ENCODE measurements at regions not wholly inside any gene's neighbourhood (a gene's known extent, or its start where the extent isn't known, plus 50 kb on each side); places are given as distances from the start of the nearest gene placed in this dataset.
A peak's percentile ranks its signal among the peaks of the same experiment; 100 is the strongest.

- H3K4me3 Mint-ChIP-seq: no peak overlapping the region
- DNase-seq (no peak), ATAC-seq (no peak)
- peaks cover 11% of the 10 kb centered on the region for H3K27me3 Mint-ChIP-seq
- H3K4me1 Mint-ChIP-seq: peaks cover 4% of the 10 kb centered on the region
- peak overlapping the region in 1 of 2 donors; percentile 29 for H3K27ac Mint-ChIP-seq
- H3K9me3 Mint-ChIP-seq: peaks cover 0 to 5% of the 10 kb centered on the region in 2 donors
These were observed 401.8 kb downstream of the PREX1 start for GRCh38 chr20:48425817-48426612.

- DNase-seq: no peak
- no peak for ATAC-seq
- peaks cover 11% of the 10 kb centered on the region for H3K27me3 Mint-ChIP-seq
- no peaks in the 10 kb centered on the region for H3K9me3 Mint-ChIP-seq
- H3K4me3 Mint-ChIP-seq: no peak overlapping the region
- H3K27ac Mint-ChIP-seq: no peak overlapping the region
- H3K4me1 Mint-ChIP-seq: no peaks in the 10 kb centered on the region
These were observed 402.5 kb downstream of the PREX1 start for GRCh38 chr20:48425321-48425720.

- DNase-seq (no peak), ATAC-seq (no peak)
- no peaks in the 10 kb centered on the region for H3K9me3 Mint-ChIP-seq
- no peak overlapping the region for H3K27ac Mint-ChIP-seq
- H3K4me3 Mint-ChIP-seq: no peak overlapping the region
- H3K27me3 Mint-ChIP-seq: peaks cover 11% of the 10 kb centered on the region
- no peaks in the 10 kb centered on the region for H3K4me1 Mint-ChIP-seq
These were observed 405.4 kb downstream of the PREX1 start for GRCh38 chr20:48422242-48422960.

- Mint-ChIP-seq H3K4me1 (no peaks in the 10 kb centered on the region), H3K27ac (no peak overlapping the region), H3K9me3 (no peaks in the 10 kb centered on the region), H3K4me3 (no peak overlapping the region), H3K27me3 (peaks cover 11% of the 10 kb centered on the region)
- no peak for ATAC-seq
- no peak for DNase-seq
These were observed 406.3 kb downstream of the PREX1 start for GRCh38 chr20:48421547-48421946.

- ATAC-seq (no peak), DNase-seq (no peak)
- H3K27ac Mint-ChIP-seq: no peak overlapping the region
- peaks cover under 1% of the 10 kb centered on the region for H3K27me3 Mint-ChIP-seq
- no peak overlapping the region for H3K4me3 Mint-ChIP-seq
- no peaks in the 10 kb centered on the region for H3K9me3 Mint-ChIP-seq
- no peaks in the 10 kb centered on the region for H3K4me1 Mint-ChIP-seq
These were observed 407.6 kb downstream of the PREX1 start for GRCh38 chr20:48420176-48420575.

GRCh38 chr20:48419173-48419572, 408.6 kb downstream of the PREX1 start:
- H3K27ac Mint-ChIP-seq: no peak overlapping the region
- H3K4me1 Mint-ChIP-seq: no peaks in the 10 kb centered on the region
- ATAC-seq (no peak), DNase-seq (no peak)
- no peaks in the 10 kb centered on the region for H3K9me3 Mint-ChIP-seq
- no peak overlapping the region for H3K4me3 Mint-ChIP-seq
- H3K27me3 Mint-ChIP-seq: no peaks in the 10 kb centered on the region

- Mint-ChIP-seq H3K9me3 (no peaks in the 10 kb centered on the region), H3K4me1 (no peaks in the 10 kb centered on the region), H3K27me3 (peaks cover 3% of the 10 kb centered on the region), H3K27ac (no peak overlapping the region), H3K4me3 (no peak overlapping the region)
- ATAC-seq (peak; percentile 60), DNase-seq (peak in 1 of 2 donors; percentile 17)
These were observed 411.8 kb downstream of the PREX1 start for GRCh38 chr20:48416002-48416401.

GRCh38 chr20:48414786-48415185, 413.0 kb downstream of the PREX1 start:
- Mint-ChIP-seq H3K27ac (no peak overlapping the region), H3K4me1 (no peaks in the 10 kb centered on the region), H3K27me3 (peaks cover 11% of the 10 kb centered on the region), H3K9me3 (no peaks in the 10 kb centered on the region), H3K4me3 (no peak overlapping the region)
- DNase-seq (no peak), ATAC-seq (no peak)

GRCh38 chr20:48411919-48412522, 415.8 kb downstream of the PREX1 start:
- peaks cover 26% of the 10 kb centered on the region for H3K27me3 Mint-ChIP-seq
- H3K4me3 Mint-ChIP-seq: no peak overlapping the region
- H3K9me3 Mint-ChIP-seq: no peaks in the 10 kb centered on the region
- no peak for ATAC-seq
- no peak overlapping the region for H3K27ac Mint-ChIP-seq
- peaks cover under 1% of the 10 kb centered on the region for H3K4me1 Mint-ChIP-seq
- no peak for DNase-seq

- DNase-seq: no peak
- H3K4me1 Mint-ChIP-seq: peaks cover 8% of the 10 kb centered on the region
- no peak overlapping the region for H3K27ac Mint-ChIP-seq
- ATAC-seq: no peak
- H3K27me3 Mint-ChIP-seq: peaks cover 26% of the 10 kb centered on the region
- H3K4me3 Mint-ChIP-seq: no peak overlapping the region
- H3K9me3 Mint-ChIP-seq: no peaks in the 10 kb centered on the region
These were observed 416.6 kb downstream of the PREX1 start for GRCh38 chr20:48411245-48411644.

- H3K4me1 Mint-ChIP-seq: peaks cover 17% of the 10 kb centered on the region
- no peak overlapping the region for H3K27ac Mint-ChIP-seq
- ATAC-seq (no peak), DNase-seq (no peak)
- peaks cover 37% of the 10 kb centered on the region for H3K27me3 Mint-ChIP-seq
- no peaks in the 10 kb centered on the region for H3K9me3 Mint-ChIP-seq
- no peak overlapping the region for H3K4me3 Mint-ChIP-seq
These were observed 418.7 kb downstream of the PREX1 start for GRCh38 chr20:48409055-48409615.

GRCh38 chr20:48407710-48408109, 420.1 kb downstream of the PREX1 start:
- DNase-seq (no peak), ATAC-seq (no peak)
- H3K9me3 Mint-ChIP-seq: no peaks in the 10 kb centered on the region
- peak overlapping the region in 1 of 2 donors; percentile 17 for H3K27ac Mint-ChIP-seq
- peaks cover 17% of the 10 kb centered on the region for H3K4me1 Mint-ChIP-seq
- H3K4me3 Mint-ChIP-seq: no peak overlapping the region
- H3K27me3 Mint-ChIP-seq: peaks cover 51% of the 10 kb centered on the region

- H3K9me3 Mint-ChIP-seq: no peaks in the 10 kb centered on the region
- H3K27me3 Mint-ChIP-seq: peaks cover 52% of the 10 kb centered on the region
- ATAC-seq (no peak), DNase-seq (no peak)
- no peak overlapping the region for H3K4me3 Mint-ChIP-seq
- no peak overlapping the region for H3K27ac Mint-ChIP-seq
- peaks cover 17% of the 10 kb centered on the region for H3K4me1 Mint-ChIP-seq
These were observed 420.9 kb downstream of the PREX1 start for GRCh38 chr20:48406912-48407340.

- peaks cover 17% of the 10 kb centered on the region for H3K4me1 Mint-ChIP-seq
- H3K27ac Mint-ChIP-seq: no peak overlapping the region
- H3K9me3 Mint-ChIP-seq: no peaks in the 10 kb centered on the region
- DNase-seq (peak in 1 of 2 donors; percentile 57), ATAC-seq (peak; percentile 92)
- peaks cover 52% of the 10 kb centered on the region for H3K27me3 Mint-ChIP-seq
- peak overlapping the region in 1 of 2 donors; percentile 4 for H3K4me3 Mint-ChIP-seq
These were observed 421.3 kb downstream of the PREX1 start for GRCh38 chr20:48406498-48406897.

GRCh38 chr20:48405909-48406308, 421.9 kb downstream of the PREX1 start:
- peak in 1 of 2 donors; percentile 16 for DNase-seq
- peak; percentile 58 for ATAC-seq
- H3K9me3 Mint-ChIP-seq: no peaks in the 10 kb centered on the region
- H3K27ac Mint-ChIP-seq: peak overlapping the region in 1 of 2 donors; percentile 38
- H3K4me1 Mint-ChIP-seq: peaks cover 17% of the 10 kb centered on the region
- peaks cover 48% of the 10 kb centered on the region for H3K27me3 Mint-ChIP-seq
- H3K4me3 Mint-ChIP-seq: peak overlapping the region; percentile 4 to 32
